ENCODE measurements at regions not wholly inside any gene's neighbourhood (a gene's known extent, or its start where the extent isn't known, plus 50 kb on each side); places are given as distances from the start of the nearest gene placed in this dataset.
"Not testable (repeated sequence)": the region's sequence is repeated elsewhere in the genome, so short reads cannot be mapped to it uniquely, and the experiment has no call there.

GRCh38 chr6:49097664-49098063 is 365.4 kb downstream of the MMUT start:
- DNase-seq (ENCODE audit: low read depth): not testable (repeated sequence)

DNA sequence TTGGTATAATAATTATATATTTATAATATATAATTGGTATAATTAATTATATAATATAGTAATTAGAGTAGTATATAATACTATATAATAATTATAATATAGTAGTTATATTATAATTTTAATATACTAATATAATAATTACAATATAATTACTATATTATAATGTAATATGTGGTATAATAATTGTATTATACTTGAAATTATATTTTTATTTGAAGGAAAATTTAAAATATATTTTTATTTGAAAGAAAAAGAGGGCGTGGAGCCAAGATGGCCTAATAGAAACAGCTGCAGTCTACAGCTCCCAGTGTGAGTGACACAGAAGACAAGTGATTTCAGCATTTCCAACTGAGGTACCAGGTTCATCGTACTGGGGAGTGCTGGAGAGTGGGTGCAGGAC is 365.9 kb downstream of the MMUT start:
- DNase-seq (ENCODE audit: low read depth): no peak

DNA sequence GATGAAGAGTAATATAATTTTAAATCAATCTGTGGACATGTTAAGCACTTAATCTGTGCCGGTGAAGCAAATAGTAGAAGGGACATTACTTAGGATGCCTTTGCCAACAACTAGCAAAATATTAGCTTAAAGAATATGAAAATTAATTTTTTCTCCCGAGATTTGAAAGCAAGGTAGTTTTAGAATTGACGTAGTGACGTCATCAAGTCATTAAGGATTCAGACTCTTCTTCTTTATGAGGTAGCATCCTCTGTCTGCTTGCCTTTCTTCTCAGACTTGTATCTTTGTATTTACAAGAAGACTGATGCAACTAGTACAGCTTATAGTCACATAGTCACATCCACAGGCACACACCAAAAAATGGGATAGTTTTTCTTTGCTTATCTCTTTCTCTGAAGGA is 374.4 kb downstream of the MMUT start:
- no peak for DNase-seq (ENCODE audit: low read depth)

DNA sequence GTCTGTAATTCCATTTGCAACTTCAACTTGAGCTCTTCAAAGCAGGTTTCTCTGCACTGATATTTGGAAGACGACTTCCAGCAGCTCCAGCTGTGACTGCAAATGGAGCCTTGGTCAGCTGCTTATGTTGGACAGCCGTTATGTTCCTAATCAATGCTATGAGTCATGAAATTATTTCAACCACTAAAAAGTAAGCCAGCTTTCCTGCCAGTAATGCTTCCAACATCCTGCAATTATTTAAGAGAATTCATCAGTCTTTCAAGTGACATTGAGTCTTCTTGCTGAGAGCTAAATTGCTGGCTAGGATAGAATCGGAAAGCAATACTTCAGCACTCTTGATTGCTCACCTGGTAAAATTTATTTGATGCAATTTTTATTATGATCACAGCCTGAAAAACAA is 375.7 kb downstream of the MMUT start:
- DNase-seq (ENCODE audit: low read depth): no peak

DNA sequence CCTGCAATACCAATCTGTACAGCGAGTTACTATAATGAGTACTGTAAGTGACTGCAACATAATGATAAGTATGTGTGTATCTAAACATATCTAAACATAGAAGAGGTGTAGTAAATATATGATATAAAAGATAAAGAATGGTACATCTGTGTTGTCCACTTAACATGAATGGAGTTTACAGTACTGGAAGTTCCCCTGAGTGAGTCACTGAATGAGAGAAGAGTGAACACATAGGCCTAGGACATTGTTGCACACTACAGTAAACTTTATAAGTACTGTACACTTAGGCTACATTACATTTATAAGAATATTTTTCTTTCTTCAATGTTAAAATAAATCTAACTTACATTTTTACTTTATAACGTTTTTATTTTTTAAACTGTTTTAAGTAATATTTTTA is 380.4 kb downstream of the MMUT start:
- no peak for DNase-seq (ENCODE audit: low read depth)

DNA sequence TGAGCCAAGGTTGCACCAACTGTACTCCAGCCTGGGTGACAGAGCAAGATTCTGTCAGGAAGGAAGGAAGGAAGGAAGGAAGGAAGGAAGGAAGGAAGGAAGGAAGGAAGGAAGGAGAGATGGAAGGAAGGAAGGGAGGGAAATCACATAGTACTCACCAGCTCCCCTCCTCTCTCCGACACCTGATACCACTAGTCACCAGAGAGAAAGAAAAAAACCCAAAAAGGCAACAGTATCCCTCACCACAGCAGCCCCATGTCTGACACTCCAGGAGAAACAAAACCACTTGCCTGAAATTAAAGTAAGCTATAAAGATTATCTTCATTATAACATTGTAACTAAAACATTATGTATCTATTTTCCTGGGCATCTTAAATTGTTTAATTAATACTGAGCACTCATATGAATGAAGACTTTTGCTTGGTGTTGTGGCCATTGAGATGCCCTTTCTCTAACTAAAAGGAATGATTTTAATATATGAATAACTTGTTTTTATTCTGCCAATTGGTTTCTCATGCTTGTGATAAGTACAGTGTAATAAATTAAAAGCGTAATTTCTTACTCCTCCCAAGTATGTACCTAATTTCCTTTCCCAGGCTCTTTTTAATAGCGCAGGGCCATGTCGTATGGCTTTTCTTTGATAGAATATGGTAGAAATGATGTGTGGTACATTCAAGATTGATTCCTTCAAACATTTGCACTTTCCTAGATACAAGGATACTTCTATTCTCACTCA is 390.0 kb downstream of the MMUT start:
- DNase-seq (ENCODE audit: low read depth): no peak

GRCh38 chr6:49072146-49072545 is 390.9 kb downstream of the MMUT start:
- no peak for DNase-seq (ENCODE audit: low read depth)

- DNase-seq (ENCODE audit: low read depth): no peak
These were observed 392.6 kb downstream of the MMUT start for GRCh38 chr6:49070411-49070810.

GRCh38 chr6:49054311-49054710 is 408.7 kb downstream of the MMUT start:
- DNase-seq (ENCODE audit: low read depth): no peak

DNA sequence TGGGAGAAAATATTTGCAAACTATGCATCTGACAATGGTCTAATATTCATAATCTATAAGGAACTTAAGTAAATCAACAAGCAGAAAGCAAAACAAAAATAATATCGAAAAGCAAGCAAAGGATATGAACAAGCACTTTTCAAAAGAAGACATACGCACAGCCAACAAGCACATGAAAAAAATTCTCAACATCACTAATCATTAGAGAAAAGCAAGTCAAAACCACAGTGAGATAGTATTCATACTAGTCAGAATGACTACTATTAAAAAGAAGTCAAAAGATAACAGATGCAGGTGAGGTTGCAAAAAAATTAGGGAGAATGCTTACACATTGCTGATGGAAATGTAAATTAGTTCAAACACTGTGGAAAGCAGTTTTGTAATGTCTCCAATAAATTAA is 410.2 kb downstream of the MMUT start:
- DNase-seq (ENCODE audit: low read depth): no peak

DNA sequence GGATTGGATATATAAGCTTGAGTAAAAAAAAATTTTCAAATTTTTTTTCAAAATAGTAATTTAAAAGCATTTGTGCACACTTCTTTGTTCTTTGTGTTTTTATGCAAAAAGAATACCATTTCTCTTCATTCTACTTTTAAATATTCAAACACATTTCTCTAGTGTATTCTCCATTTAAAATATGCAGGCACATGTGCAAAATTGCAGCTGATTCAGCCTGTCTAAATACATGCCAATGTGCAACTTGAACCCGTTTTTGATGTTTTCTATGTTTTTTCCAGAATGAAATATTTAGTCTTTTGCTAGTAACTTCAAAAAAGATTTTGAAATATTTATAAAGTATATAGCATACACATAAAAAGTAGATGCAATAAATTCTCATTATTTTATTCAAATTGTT is 411.8 kb downstream of the MMUT start:
- no peak for DNase-seq (ENCODE audit: low read depth)

DNA sequence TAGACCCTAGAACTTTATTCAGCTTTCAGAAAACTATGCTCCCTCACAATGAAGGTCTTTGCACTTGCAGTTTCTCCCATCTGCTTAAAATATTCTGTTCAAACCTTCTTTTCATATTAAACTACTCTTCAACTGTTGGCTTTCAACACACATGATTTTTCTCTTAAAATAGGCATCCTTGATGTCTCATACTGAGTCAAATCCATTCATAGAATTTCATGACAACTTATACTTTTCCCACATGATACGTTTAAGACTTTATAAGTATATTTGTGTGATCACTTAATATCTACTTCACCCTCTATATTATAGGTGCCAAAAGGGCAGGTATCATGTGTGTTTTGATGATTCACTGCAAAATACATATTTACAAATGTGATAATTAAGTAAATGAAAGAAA is 412.5 kb downstream of the MMUT start:
- no peak for DNase-seq (ENCODE audit: low read depth)

DNA sequence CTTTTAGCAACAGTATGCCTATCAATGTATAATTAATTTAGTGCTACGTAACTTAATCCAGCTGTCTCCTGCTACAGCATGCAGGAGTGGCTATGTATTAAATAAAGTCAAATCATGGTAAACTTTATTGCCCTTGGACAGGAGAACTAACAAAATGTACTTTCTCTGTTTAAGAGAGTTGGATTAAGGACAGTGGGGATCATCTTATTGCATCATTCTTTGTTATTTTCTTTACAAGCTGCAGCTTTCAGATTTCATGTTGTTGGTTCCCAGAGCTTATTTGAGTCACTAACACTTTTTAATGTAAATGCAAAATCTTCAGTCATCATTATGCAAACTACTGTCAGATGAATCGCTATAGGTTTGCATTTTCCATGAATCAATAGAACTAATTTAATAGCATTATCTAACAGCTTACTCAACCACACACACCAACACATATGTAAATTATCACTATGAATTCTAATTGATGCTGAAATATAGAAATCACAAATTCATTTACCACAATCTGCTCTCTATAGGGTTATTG is 424.7 kb downstream of the MMUT start:
- no peak for DNase-seq (ENCODE audit: low read depth)

GRCh38 chr6:49030251-49031020 is 432.6 kb downstream of the MMUT start:
- peak; percentile 1 for DNase-seq (ENCODE audit: low read depth)

- DNase-seq (ENCODE audit: low read depth): no peak
These were observed 435.4 kb downstream of the MMUT start for GRCh38 chr6:49027644-49028043.

DNA sequence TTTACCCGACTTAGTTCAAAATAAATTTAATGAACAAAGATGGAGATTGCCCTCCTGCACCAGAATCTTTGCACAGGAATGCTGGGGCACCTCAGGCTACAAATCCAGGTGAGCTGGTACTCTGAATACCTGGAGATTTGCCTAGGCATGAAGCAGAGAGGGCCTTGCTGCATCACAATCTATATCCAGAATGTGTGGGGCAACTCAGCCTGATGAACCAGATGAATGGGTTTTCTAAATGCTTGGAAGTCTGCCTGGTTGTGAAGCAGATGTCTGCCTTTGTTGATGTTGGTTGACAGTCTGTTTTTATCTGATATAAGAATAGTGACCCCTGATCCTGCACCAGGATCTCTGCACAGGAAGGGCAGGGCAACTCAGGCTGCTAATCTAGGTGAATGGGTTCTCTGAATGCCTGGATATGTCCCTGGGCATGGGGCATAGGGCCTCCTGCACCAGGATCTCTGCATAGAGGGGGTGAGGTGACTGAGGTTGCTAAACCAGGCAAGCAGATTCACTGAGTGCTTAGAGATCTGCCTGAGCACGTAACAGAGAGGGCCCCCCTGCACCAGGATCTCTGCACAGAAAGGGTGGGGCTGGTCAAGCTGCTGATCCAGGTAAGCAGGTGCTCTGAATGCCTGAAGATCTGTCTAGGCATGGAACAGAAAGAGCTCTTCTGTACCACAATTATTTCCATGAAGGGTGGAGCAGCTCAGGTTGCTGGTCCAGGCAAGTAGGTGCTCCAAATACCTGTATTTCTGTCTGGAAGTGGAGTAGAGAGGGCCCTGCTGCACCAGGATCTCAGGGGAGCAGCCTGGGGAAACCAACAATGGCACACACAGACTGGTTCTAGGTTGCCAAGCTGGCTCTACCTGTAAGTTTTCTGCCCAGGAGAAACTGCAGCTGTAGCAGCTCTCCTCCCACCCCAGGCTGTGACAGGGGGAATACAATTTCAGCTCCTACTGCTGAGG is 437.5 kb downstream of the MMUT start:
- DNase-seq (ENCODE audit: low read depth): no peak

DNA sequence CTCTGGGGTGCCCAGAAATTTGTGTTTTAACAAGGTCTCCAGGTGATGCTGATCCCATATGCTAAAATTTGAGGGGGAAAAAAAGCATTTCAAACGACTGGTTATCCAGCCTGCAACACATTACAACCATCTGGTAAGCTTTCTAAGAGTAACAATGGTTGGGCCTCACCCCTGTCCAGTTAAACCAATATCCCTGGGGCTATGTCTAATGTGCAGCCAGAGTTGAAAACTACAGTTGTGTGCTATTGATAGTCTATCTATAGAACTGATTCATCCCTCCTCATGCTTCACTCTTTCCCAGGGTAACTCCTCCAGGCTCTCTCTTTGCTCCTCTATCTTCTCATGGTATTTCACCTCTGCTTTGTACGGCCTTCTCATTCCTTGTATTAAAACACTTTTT is 458.3 kb downstream of the MMUT start:
- DNase-seq (ENCODE audit: low read depth): no peak

GRCh38 chr6:49003348-49003747 is 459.7 kb downstream of the MMUT start:
- DNase-seq (ENCODE audit: low read depth): no peak

DNA sequence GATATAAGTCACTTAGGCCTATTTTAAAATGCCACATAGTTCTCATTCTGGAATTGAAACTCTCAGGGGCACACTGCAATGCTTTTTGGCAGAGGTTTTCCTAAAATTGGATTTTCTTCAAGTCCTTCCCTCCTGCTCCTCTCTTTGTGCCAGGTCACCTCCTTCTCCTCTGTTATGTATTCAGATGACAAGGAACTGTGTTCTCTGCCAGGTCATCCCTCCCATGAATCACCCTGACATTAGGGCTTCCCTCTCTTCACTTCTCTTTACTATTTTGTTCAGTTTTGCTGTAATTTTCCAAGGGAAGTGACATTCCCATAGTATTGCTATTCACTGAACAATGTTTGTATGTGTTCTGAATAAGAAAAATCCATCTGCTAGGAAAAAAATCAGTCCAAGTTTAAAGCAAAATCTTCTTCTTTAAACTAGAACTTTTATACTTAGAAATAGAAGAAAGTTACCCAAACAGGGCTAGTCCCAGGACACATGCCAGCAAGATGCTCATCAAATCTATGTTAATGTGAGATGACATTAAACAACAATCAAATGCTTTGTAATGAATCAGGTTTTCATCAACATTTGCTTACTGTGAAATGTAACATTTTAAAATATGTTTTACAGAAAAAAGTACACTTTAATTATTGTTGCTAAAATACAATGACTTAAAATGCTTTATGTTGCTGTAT is 461.1 kb downstream of the MMUT start:
- no peak for DNase-seq (ENCODE audit: low read depth)

DNA sequence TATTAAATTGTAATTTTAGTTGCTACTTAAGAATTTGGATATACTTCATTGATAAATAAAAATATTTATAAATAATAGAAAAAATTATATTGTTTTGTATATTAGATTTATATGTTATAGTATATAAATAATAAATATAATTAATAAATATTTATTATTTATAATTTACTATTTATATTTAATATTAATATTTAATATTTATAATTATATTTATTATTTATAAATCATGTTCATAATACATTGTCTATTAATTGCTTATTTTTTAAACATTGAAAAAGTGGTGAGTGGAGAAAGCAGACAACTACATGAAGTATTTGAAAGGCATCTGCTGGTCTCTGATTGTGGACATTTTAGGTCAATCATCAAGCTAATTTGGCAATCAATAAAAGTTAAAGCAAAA is 464.5 kb downstream of the MMUT start:
- DNase-seq (ENCODE audit: low read depth): no peak

- no peak for DNase-seq (ENCODE audit: low read depth)
These were observed 466.5 kb downstream of the MMUT start for GRCh38 chr6:48996461-48997119.
